IPS DF 4.7 (cell line): ENCODE measurements at regions not wholly inside any gene's neighbourhood (a gene's known extent, or its start where the extent isn't known, plus 50 kb on each side); places are given as distances from the start of the nearest gene placed in this dataset.

Experiments
- DNase-seq: peaks from one replicate; pipeline ENCODE4 v3.0.0-alpha.2; 2013; ENCODE audit warnings: low spot score; ENCODE audit errors: extremely low read depth

- no peak for DNase-seq
Measured at GRCh38 chr13:104170980-104171555, 1104.9 kb upstream of the SLC10A2 start.

GRCh38 chr13:104163866-104164630 is 1097.8 kb upstream of the SLC10A2 start:
- DNase-seq, result no peak

- DNase-seq, result no peak
Measured at GRCh38 chr13:104160536-104160935, 1094.3 kb upstream of the SLC10A2 start.

GRCh38 chr13:104143760-104144416 is 1077.7 kb upstream of the SLC10A2 start:
- no peak for DNase-seq

GRCh38 chr13:104140552-104140951 is 1074.3 kb upstream of the SLC10A2 start:
- no peak for DNase-seq

- DNase-seq, result no peak
Measured at GRCh38 chr13:104137416-104137815, 1071.2 kb upstream of the SLC10A2 start.

GRCh38 chr13:104132849-104133248 is 1066.6 kb upstream of the SLC10A2 start:
- DNase-seq, result no peak

GRCh38 chr13:104114101-104114500 is 1047.9 kb upstream of the SLC10A2 start:
- DNase-seq, result no peak

GRCh38 chr13:104111031-104111430 is 1044.8 kb upstream of the SLC10A2 start:
- DNase-seq, result no peak

GRCh38 chr13:104106705-104107393 is 1040.6 kb upstream of the SLC10A2 start:
- no peak for DNase-seq

GRCh38 chr13:104105418-104106355 is 1039.5 kb upstream of the SLC10A2 start:
- DNase-seq, result no peak

GRCh38 chr13:104099750-104100149 is 1033.5 kb upstream of the SLC10A2 start:
- DNase-seq, result no peak

GRCh38 chr13:104098421-104098820 is 1032.2 kb upstream of the SLC10A2 start:
- no peak for DNase-seq

GRCh38 chr13:104086759-104087158 is 1020.5 kb upstream of the SLC10A2 start:
- no peak for DNase-seq

GRCh38 chr13:104086210-104086609 is 1020.0 kb upstream of the SLC10A2 start:
- DNase-seq, result no peak

GRCh38 chr13:104085611-104086010 is 1019.4 kb upstream of the SLC10A2 start:
- DNase-seq, result no peak

- no peak for DNase-seq
Measured at GRCh38 chr13:104074326-104074725, 1008.1 kb upstream of the SLC10A2 start.

- no peak for DNase-seq
Measured at GRCh38 chr13:104071806-104072205, 1005.6 kb upstream of the SLC10A2 start.

- DNase-seq, result no peak
Measured at GRCh38 chr13:104065328-104065727, 999.1 kb upstream of the SLC10A2 start.

- no peak for DNase-seq
Measured at GRCh38 chr13:104057861-104058260, 991.6 kb upstream of the SLC10A2 start.

GRCh38 chr13:104045907-104046306 is 979.7 kb upstream of the SLC10A2 start:
- no peak for DNase-seq
